ENCODE measurements at regions not wholly inside any gene's neighbourhood (a gene's known extent, or its start where the extent isn't known, plus 50 kb on each side); places are given as distances from the start of the nearest gene placed in this dataset.
A peak's percentile ranks its signal among the peaks of the same experiment; 100 is the strongest.
"Not testable (repeated sequence)": the region's sequence is repeated elsewhere in the genome, so short reads cannot be mapped to it uniquely, and the experiment has no call there.

DNA sequence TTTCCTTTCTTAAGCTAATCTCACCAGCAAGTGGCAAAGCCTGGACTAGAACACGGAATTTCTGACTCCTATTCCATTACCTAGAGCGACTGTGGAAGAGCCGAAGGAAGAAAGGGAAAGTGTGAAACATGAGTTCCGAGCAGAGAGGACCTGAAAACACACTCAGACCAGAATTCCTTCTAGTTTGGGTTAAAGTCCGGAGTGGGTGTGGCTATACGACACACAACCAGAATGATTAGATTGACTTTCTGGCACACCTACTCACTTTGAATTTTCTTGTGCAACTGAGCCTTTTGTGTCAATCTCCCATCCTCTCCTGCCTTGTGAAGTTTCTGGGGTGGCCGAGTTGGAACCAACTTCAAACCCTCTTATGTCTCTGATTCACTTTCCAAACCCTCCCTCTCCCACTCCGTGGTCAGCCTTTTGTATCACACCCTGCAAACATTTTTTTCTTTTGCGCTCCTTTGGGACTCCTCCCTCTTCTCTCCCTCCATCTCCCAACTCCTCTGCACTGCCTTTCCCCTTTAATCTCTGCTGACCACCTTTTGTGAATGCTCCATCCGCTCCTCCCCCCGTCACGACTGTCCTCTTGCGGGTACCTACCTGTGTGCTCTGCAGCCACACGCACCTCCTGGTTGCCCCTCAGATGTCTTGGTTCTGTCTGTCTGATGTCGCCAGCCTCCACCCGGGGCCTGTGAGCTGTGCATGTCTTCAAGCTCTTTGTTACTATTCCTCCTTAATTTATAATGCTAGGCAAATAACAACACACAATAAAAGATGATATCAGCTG lies 86.3 kb upstream of the BLID start:
- DNase-seq (ENCODE audit: insufficient read length, low spot score): no peak
- no peak for TF ChIP-seq POLR2A (IDR thresholded peaks at IDR 0.05; ENCODE audit: low read depth, low read length)
- FAIRE-seq: peak; percentile 69

DNA sequence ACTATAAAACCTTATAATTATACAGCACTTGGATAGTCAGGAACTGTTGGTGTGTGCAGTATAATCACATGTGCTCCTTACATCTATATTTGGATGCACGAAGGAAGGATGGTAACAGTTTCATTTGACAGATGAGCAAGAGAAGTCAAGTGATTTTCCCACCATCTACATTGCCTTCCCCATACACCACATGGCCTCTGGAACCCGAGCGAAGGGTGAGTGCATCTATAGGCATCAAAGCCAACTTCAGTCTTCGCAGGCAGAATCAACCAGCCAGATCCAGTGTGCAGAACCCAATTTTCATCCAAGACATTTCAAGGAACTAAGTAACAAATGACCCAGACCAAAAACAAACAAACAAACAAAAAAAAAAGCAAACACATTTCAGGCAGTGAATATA lies 85.1 kb upstream of the BLID start:
- DNase-seq (ENCODE audit: insufficient read length, low spot score) (no peak), FAIRE-seq (no peak)
- no peak for TF ChIP-seq POLR2A (IDR thresholded peaks at IDR 0.05; ENCODE audit: low read depth, low read length)

DNA sequence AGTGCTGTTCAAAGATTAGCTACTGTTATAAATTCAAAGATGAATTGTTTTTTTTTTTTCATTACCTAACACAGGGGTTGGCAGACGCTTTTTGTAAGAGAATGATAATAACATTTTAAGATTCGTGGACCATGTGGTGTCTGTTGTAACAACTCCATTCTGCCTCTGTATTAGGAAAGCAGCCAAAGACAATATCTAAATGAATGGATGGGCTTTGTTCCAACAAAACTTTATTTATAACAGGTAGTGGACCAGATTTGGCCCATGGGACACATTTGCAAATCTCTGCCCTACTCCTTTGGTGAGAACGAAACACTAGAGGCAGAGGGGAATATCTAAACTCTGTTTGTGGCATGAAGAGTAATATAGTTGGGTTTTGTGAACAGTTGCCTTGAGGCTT lies 83.6 kb upstream of the BLID start:
- FAIRE-seq (no peak), DNase-seq (ENCODE audit: insufficient read length, low spot score) (no peak)

DNA sequence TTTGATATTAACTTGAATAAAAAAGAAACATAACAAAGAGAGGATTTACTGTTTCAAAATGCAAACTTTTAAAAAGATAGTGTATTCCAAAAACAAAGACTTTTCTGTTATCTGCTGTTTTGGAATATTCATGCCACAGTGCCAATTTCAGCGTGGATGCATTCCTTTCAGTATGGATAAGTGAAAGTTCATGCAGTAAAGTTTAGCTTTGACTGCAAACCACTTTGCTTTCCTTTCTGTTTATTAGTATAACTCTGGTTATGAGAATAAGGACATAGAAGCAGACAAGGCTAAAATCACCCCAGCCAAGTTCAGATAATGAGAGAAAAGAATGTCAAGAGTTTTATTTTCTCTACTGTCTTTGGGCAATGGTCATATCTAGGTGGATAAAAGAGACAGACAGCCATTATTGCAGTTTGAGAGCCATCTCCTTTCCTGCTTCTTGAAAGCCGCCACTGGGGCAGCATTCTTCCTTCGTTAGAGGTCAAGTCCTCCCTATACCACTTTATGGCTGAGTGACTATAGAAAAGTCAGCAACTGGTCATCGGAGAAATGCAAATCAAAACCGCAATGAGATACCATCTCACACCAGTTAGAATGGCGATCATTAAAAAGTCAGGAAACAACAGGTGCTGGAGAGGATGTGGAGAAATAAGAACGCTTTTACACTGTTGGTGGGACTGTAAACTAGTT lies 82.4 kb upstream of the BLID start:
- no peak for DNase-seq (ENCODE audit: insufficient read length, low spot score)
- no peak for TF ChIP-seq POLR2A (IDR thresholded peaks at IDR 0.05; ENCODE audit: low read depth, low read length)
- FAIRE-seq: no peak

More for the DNA sequence above, 83.6 kb upstream of the BLID start:
- no peak for TF ChIP-seq POLR2A (IDR thresholded peaks at IDR 0.05; ENCODE audit: low read depth, low read length)

DNA sequence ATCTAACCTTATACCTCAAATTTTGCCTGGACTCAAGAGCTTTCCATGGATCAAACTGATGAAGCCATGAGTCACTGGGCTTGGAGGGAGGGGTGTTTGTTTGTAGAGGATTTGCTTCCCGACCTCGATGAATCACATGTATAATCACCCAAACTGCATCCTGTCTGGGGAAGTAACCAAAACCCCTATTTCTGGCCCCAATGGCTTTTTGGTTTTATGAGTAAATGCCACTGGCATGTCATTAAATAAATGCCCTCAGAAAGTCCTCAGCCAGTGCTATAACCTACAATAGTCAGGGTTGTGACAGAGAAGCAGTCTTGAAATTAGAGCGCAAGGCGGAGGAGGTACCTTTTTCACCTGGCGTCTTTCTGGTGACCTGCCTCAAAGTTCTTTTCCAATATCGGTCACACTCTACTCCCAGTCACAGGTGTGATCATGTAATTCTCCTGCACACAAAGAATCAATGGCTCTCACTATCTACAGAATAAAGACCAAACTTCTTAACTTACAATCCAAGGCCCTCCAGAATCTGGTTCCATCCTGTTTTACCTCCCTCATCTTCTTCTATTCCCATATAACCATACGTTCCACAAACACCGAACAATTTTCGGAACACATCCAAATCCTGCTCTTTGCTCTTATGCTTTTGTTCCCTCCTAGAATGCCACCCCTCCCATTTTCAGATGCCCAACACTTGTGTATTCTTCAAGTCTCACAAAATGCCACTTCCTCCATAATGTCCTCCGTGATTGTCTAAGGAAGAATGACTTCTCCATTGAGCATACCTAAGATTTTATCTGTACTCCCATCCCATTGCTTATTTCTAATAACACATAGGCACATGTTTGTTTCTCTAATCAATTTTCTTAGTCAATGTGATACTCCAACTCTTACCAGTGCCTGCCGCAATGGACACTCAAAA lies 81.3 kb upstream of the BLID start:
- FAIRE-seq (peak; percentile 95), DNase-seq (ENCODE audit: insufficient read length, low spot score) (peak; percentile 32)

DNA sequence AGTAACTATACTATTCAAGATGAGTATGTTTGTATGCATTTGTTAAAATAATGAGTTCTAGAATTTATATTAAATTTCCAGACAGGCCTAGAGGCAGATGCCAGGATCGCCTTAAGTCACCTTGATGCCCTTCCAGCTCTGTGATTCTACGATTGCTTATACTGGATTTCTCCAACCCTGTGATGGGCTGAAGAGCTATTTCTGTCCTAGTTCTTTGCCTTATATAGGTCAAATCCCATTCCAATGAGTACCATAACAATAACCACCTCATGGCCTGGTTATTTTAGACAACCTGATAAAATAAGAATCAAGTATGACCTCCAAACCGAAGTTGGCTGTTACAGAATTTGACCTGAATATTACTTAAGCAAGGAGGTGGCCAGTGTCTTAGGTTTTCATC lies 79.8 kb upstream of the BLID start:
- no peak for FAIRE-seq
- TF ChIP-seq POLR2A (IDR thresholded peaks at IDR 0.05; ENCODE audit: low read depth, low read length): no peak
- DNase-seq (ENCODE audit: insufficient read length, low spot score): no peak

More for the DNA sequence above, 81.3 kb upstream of the BLID start:
- no peak for TF ChIP-seq POLR2A (IDR thresholded peaks at IDR 0.05; ENCODE audit: low read depth, low read length)

DNA sequence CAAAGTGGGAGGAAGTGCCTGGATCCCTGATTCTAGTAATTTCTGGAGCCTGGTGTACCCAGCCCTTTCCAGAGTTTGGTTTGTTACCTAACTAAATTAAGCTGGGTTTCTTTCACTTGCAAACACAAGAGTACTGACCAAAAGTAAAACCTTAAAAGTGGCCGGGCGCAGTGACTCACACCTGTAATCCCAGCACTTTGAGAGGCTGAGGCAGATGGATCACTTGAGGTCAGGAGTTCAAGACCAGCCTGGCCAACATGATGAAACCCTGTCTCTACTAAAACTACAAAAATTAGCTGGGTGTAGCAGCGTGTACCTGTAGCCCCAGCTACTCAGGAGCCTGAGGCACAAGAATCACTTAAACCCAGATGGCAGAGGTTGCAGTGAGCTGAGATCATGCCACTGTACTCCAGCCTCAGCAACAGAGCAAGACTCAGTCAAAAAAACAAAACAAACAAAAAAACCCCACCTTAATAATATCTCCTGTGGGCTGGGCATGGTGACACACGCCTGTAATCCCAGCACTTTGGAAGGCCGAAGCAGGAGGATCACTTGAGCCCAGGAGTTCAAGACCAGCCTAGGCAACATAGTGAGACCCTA lies 78.0 kb upstream of the BLID start:
- DNase-seq (ENCODE audit: insufficient read length, low spot score); FAIRE-seq: not testable (repeated sequence)

DNA sequence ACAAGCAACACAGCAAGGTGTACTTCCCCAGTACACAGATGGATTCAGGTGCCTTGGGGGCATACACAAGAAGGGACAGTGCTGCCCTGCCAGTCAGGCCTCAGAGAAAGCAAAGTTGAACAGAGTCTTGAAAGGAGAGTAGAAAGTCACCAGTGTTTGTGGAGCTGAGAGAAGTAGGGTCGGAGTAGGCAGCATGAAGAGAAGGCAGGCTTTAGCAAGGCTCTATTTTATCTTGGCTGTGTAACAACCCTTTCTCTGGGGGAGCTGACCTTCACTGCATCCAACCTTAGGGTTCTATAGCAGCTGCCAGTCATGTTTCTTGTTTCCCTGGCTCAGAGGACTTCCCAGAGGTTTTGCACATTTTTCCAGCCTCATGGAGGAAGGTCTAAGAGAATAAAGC lies 77.4 kb upstream of the BLID start:
- TF ChIP-seq POLR2A (IDR thresholded peaks at IDR 0.05; ENCODE audit: low read depth, low read length): no peak
- FAIRE-seq: peak; percentile 43
- no peak for DNase-seq (ENCODE audit: insufficient read length, low spot score)

DNA sequence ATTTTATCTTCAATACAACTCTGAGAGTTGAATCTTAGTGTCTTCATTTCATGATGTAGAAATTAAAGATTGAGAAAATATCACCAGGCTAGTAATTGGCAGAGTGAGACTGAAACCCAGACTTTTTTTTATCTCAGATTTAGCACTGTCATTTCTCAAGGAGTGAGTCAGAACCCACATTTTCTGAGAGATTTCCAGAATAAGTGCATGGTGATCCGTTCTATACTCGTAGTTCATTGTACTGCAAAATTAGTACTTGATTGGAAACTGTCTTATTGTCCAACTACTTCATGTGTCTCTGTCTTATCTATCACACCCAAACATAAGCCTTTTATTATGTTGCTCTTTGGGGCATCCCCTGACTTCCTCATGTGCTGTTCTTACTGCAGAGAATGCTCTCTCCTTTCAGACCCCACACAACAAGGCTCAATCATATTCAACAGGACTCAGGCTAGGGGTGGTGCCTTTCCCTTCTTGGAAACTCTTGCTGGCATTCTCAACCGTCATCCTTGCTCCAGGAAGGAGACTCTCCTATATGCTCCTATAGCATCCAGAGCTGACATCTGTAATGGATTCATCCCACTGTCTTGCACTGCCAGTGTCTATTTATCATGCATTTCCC lies 76.7 kb upstream of the BLID start:
- no peak for TF ChIP-seq POLR2A (IDR thresholded peaks at IDR 0.05; ENCODE audit: low read depth, low read length)
- no peak for DNase-seq (ENCODE audit: insufficient read length, low spot score)
- FAIRE-seq: peak; percentile 81

DNA sequence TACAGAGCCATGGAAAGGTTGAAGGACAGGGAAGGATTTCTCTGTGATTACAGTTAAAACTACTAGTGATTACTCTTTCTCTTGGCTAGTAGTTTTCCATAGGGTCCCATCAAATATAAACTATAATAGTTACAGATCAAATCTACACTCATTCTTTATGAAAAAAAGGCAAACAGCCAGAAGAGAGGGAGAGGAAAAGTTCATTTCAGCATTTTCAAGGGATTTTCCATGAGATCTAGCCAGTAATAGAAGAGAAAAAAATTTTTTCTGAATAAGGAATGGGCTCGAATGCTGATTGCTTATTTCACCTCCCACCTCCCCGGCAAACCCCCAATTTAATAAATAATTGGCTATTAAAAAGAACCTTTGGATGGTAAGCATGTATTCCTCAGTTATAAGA lies 74.8 kb upstream of the BLID start:
- FAIRE-seq (no peak), DNase-seq (ENCODE audit: insufficient read length, low spot score) (no peak)
- no peak for TF ChIP-seq POLR2A (IDR thresholded peaks at IDR 0.05; ENCODE audit: low read depth, low read length)

DNA sequence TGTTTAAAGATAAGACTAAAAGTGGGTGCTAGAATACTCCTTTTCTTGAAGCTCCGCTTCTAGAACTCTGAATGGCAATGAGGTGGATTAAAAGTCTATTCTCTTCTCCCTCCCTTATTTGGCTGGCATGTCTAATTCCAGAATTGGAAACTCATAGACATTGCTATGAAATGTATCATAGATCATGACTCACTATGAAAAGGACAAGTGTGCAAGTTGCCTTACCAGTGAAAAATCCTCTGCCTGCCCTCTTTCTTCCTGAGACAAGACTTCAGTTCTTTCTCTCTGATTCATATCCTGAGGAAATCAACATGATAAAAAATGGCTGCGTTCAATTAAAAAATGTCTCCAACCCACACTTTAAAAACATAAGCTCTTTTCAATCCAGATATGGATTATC lies 73.2 kb upstream of the BLID start:
- TF ChIP-seq POLR2A (IDR thresholded peaks at IDR 0.05; ENCODE audit: low read depth, low read length): no peak
- DNase-seq (ENCODE audit: insufficient read length, low spot score) (no peak), FAIRE-seq (peak; percentile 91)

DNA sequence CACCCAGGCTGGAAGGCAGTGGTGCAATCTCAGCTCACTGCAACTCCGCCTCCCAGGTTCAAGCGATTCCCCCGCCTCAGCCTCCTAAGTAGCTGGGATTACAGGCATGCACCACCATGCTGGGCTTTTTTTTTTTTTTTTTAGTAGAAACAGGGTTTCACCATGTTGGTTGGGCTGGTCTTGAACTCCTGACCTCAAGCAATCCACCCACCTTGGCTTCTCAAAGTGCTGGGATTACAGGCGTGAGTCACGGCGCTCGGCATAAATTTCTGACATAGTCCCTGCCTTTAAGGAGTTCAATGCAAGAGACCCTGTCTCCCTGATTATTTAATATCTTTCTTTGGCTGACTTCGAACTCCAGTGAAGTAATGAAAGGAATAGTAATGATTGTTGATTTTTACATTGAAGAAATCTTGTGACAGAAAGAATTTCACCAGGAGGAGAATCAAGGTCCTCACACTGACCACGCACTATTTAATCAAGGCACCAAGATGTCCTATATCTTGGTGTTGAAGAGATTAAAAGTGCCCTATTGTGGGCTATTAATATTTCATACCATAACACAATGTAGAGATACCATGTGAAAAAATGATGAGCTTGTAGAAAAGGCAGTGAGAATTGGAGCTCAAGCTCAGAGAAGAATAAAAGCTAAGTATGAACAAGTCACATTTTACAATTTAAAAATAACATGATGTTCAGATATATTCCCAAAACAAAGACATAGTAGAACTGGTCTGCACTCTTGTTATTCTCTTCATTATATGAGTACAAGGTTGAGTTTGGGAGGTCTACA lies 71.6 kb upstream of the BLID start:
- no peak for FAIRE-seq
- no peak for TF ChIP-seq POLR2A (IDR thresholded peaks at IDR 0.05; ENCODE audit: low read depth, low read length)
- DNase-seq (ENCODE audit: insufficient read length, low spot score): no peak
